Endothelial cell of umbilical vein (primary cell): ENCODE measurements at regions not wholly inside any gene's neighbourhood (a gene's known extent, or its start where the extent isn't known, plus 50 kb on each side); places are given as distances from the start of the nearest gene placed in this dataset.

Experiments used
- BruUV-seq: library from RNA; stranded (reverse); fragments of 400-500 nt; replicated peaks from 2 replicates; lab custom pipeline; 2021; lab: Mats Ljungman, UMichigan
- CTCF ChIA-PET: fragments of 300-600, 350-600 bp; sonication (Branson Sonifier 250); formaldehyde crosslinking; loops from one replicate; lab custom pipeline; 2021; ENCODE audit warnings: antibody characterized with exemption, inconsistent platforms; lab: Charles Lee
- POLR2A ChIA-PET: fragments of 300-600, 350-600 bp; sonication (Branson Sonifier 250); formaldehyde crosslinking; loops from one replicate; lab custom pipeline; 2021; ENCODE audit warnings: antibody characterized with exemption, inconsistent platforms; lab: Charles Lee
- DNase-seq: peaks from one replicate; pipeline ENCODE4 v3.0.0-alpha.2; 2011; ENCODE audit warnings: low read depth, low spot score
- FAIRE-seq: peaks from 2 replicates; lab custom pipeline; 2011; peaks lifted over from hg19 to GRCh38; lab: Jason Lieb, UNC
- H2AFZ ChIP-seq: 2 replicates; pipeline ENCODE4 v1.6.0; 2012; ENCODE audit warnings: low read depth, low read length, control low read depth, inconsistent platforms
- H3K27ac ChIP-seq: 2 replicates; pipeline ENCODE4 v1.5.1; 2011; ENCODE audit warnings: low read depth, mild to moderate bottlenecking, control low read depth, low read length, moderate library complexity; ENCODE audit not compliant: insufficient read depth
- H3K27me3 ChIP-seq, 2 experiments: 2 replicates each; pipeline versions ENCODE4 v1.6.0 to v1.6.1; 2011; ENCODE audit warnings: low read length in 2 of 2, mixed read lengths in 1 of 2; ENCODE audit not compliant: control insufficient read depth in 2 of 2, insufficient read depth in 2 of 2
- H3K36me3 ChIP-seq, 2 experiments: 2 replicates in 1 of 2; 3 replicates in 1 of 2; pipeline ENCODE4 v1.5.1; 2011; ENCODE audit warnings: low read length in 2 of 2, mild to moderate bottlenecking in 1 of 2, moderate library complexity in 1 of 2; ENCODE audit not compliant: control insufficient read depth in 2 of 2, insufficient read depth in 2 of 2; ENCODE audit errors: extremely low read depth in 1 of 2
- H3K4me1 ChIP-seq: 3 replicates; pipeline ENCODE4 v1.5.1; 2011; ENCODE audit warnings: mild to moderate bottlenecking, low read length; ENCODE audit not compliant: control insufficient read depth, insufficient read depth; ENCODE audit errors: extremely low read depth
- H3K4me2 ChIP-seq: 2 replicates; pipeline ENCODE4 v1.6.1; 2011; ENCODE audit warnings: low read length, control low read depth, mixed read lengths; ENCODE audit not compliant: insufficient read depth
- H3K4me3 ChIP-seq, 3 experiments: fragments of 200-600 bp in 1 of 3; sonication (generic), shearing (Covaris generic) in 1 of 3; replicated peaks in 1 of 3; 2 replicates each; pipeline ENCODE4 v1.5.1; 2011 to 2016; ENCODE audit warnings: control low read depth in 3 of 3, low read length in 3 of 3, mild to moderate bottlenecking in 2 of 3, inconsistent platforms in 1 of 3, low read depth in 1 of 3, moderate library complexity in 1 of 3; ENCODE audit not compliant: insufficient read depth in 1 of 3
- H3K79me2 ChIP-seq: 2 replicates; pipeline ENCODE4 v1.6.0; 2012; ENCODE audit warnings: low read length, inconsistent platforms; ENCODE audit not compliant: control insufficient read depth, insufficient read depth
- H3K9ac ChIP-seq: replicated peaks from 2 replicates; pipeline ENCODE3; 2011; ENCODE audit warnings: low read length, control low read depth; ENCODE audit not compliant: insufficient read depth; ENCODE audit errors: extremely low read depth
- H3K9me1 ChIP-seq: replicated peaks from 3 replicates; pipeline ENCODE4 v1.6.0; 2011; ENCODE audit warnings: mild to moderate bottlenecking, low read length; ENCODE audit not compliant: control insufficient read depth, insufficient read depth; ENCODE audit errors: extremely low read depth
- H3K9me3 ChIP-seq: replicated peaks from 2 replicates; pipeline ENCODE4 v1.5.1; 2012; ENCODE audit warnings: low read length, inconsistent platforms; ENCODE audit not compliant: control insufficient read depth, insufficient read depth
- H4K20me1 ChIP-seq: replicated peaks from 2 replicates; pipeline ENCODE3; 2011; ENCODE audit warnings: mild to moderate bottlenecking, low read length; ENCODE audit not compliant: control insufficient read depth, insufficient read depth; ENCODE audit errors: extremely low read depth
- EZH2 ChIP-seq: IDR thresholded peaks from 2 replicates; pipeline ENCODE4 v1.6.1; 2012; ENCODE audit warnings: borderline replicate concordance, low read depth, mild to moderate bottlenecking, moderate library complexity, low read length, inconsistent platforms; ENCODE audit not compliant: severe bottlenecking
- GATA2 ChIP-seq: IDR thresholded peaks from 2 replicates; pipeline ENCODE4 v1.7.0; 2011; ENCODE audit warnings: low read depth, mild to moderate bottlenecking, moderate library complexity, mixed read lengths, low read length; ENCODE audit not compliant: insufficient read length, insufficient read depth
- POLR2A ChIP-seq: IDR thresholded peaks from 2 replicates; pipeline ENCODE4 v1.6.1; 2012; ENCODE audit warnings: low read depth, mild to moderate bottlenecking, control low read depth, low read length
- POLR2AphosphoS5 ChIP-seq: IDR thresholded peaks from 2 replicates; pipeline ENCODE4 v1.6.1; 2012; ENCODE audit warnings: low read depth, mild to moderate bottlenecking, control low read depth, low read length, moderate library complexity; ENCODE audit not compliant: insufficient read depth
- dilution Hi-C: fragments of 300-500 bp; cut with MboI; formaldehyde crosslinking; loops from one replicate; pipeline ENCODE4 v1.15.0; 2019; ENCODE audit warnings: low sequenced_read_pairs; ENCODE audit not compliant: extremely low pct_ligation_motif_present
- intact Hi-C: fragments of 100-400 bp; cut with micrococcal nuclease; formaldehyde crosslinking; loops from one replicate; pipeline ENCODE4 v1.10.0; 2022

- Histone ChIP-seq H3K79me2 (no peaks in the 10 kb centered on the region), H3K4me1 (no peaks in the 10 kb centered on the region), H3K27me3 (no peaks in the 10 kb centered on the region), H3K9me3 (no peaks in the 10 kb centered on the region), H3K9ac (no peak overlapping the region), H3K36me3 (no peaks in the 10 kb centered on the region), H3K4me2 (no peak overlapping the region), H3K4me3 (no peak overlapping the region), H3K9me1 (no peaks in the 10 kb centered on the region), H3K27ac (no peak overlapping the region), H2AFZ (no peak overlapping the region), H4K20me1 (no peaks in the 10 kb centered on the region)
- intact Hi-C loops (no loop called here), dilution Hi-C loops (no loop called here)
- ChIA-PET POLR2A (no interaction called here), CTCF (no interaction called here)
- DNase-seq (no peak), FAIRE-seq (no peak)
- BruUV-seq, result no TSS peak
- TF ChIP-seq POLR2AphosphoS5, result no peak
- no peak for TF ChIP-seq GATA2
- TF ChIP-seq POLR2A, result no peak
- TF ChIP-seq EZH2, result no peak
These were observed 51.7 kb upstream of the ATP8A1 start for GRCh38 chr4:42708625-42709024.
